ENCODE measurements at regions not wholly inside any gene's neighbourhood (a gene's known extent, or its start where the extent isn't known, plus 50 kb on each side); places are given as distances from the start of the nearest gene placed in this dataset.

DNA sequence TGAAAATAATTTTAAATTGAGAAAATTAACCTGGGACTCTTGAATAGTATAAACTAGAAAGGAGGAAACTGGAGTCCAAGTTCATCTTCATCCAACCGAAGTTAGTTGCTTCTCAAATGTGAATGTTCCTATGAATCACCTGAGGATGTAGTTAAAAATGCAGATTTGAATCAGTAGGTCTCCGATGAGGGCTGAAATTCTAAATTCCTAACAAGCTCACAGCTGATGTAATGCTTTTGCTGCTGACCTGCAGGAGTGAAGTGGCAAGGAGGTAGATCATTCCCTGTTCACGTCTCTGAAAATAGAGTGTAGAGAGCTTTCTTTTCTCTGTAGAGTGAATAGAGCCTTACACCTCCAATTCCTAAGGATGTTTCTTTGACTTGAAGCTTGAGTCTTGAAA is 685.5 kb downstream of the CPS1 start:
- DNase-seq, result no peak

DNA sequence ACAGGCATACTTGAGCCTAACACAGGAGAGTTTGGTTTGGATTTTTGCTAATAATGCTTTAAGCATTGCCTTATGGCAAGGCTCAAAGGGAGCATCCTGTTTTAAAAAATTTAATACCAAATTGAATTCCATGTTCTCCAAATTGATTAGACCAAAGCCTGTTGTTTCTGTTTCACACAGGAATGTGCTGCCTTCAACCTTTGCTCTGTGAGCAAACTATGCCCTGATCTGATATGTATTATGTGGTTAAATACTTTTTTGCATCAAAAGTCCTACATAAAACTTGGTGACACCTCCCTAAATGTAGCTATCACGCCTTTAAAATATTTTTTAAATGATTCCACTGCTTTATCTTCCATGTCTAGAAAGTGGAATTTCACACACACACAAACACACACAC is 691.4 kb downstream of the CPS1 start:
- DNase-seq, result no peak

DNA sequence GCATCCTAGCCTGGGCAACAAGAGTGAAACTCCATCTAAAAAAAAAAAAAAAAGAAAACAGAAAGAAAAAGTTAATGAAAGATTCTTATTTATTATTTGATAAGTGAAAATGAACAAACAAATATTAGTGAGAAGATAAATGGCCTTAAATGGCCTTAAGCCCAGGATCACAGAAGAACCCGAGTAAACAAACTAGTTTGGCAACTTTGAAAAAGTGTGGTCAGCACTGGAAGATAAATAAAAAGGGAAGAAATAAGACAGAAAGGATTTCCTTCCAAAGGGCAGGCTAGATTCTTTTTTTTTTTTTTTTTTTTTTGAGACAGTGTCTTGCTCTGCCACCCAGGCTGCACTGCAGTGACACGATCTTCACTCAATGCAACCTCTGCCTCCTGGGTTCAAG is 692.4 kb downstream of the CPS1 start:
- no peak for DNase-seq

DNA sequence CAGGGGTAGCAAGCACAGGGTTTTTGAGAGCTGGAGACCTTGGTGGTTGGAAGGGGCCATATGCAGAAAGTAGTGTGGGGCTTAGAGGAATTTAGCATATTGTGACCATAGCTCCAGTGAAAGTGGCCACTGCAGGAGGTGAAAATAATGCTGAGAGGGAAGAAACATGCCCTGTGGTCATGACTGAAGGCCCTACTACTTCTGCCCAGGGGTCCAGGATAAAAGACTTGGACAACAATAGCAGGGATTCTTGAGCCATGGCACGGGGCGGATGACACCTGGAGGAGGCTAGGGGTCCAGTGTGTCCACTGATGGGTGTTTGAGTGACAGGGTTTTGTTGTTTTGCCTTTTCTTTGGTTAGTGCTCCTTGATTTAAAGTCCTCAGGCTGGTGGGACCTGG is 694.6 kb downstream of the CPS1 start:
- DNase-seq, result no peak

DNA sequence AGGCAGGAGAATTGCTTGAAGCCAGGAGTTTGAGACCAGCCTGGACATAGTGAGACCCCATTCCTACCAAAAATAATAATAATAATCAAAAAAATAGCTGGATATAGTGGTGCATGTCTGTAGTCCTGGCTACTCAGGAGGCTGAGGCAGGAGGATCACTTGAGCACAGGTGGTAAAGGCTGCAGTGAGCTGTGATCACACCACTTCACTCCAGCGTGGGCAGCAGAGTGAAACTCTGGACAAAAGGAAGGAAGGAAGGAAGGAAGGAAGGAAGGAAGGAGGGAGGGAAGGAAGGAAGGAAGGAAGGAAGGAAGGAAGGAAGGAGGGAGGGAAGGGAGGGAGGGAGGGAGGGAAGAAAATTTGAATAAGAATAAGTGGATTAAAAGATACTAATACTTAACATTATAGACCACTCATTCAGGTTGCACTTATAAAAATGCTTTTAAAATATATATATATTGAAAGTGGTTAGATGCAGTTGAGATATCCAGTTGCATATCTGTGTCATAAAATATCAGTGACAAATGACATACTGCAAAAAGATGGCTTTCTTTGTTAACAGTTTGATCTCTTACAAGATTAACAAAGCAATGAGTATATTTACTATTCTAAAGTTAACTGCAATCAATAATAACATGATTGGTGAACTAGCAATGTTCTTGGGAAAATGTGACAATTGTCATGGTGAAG is 702.4 kb downstream of the CPS1 start:
- DNase-seq, result no peak

DNA sequence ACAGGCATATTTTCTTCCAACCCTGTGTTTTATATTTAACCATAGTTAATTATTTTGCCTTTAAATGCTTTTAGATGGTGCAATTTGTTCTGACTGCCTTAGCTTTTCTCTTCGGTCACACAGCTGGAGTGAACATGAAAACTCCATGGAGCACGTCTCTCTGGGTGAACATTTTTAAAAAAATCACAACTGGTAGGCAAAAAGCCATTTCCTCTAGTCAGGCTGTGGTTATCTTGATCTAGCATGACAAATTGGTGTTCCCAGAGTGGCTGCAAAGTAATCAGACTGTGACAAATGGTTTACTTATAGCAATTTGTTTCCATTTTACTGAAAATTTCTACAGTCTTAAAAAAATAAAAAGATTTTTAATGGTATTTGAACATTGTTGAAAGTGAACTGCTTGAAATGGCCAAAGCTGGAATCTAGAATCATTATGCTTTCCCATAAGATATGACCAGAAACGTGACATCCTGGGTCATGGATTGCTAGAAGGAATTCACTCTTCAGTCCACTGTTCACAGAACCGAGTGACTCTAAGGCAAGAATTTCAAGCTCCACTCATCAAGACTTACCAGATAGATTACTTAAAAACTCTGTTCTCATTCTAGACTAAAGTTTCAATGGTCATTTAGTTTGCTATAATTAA is 703.6 kb downstream of the CPS1 start:
- DNase-seq, result no peak

DNA sequence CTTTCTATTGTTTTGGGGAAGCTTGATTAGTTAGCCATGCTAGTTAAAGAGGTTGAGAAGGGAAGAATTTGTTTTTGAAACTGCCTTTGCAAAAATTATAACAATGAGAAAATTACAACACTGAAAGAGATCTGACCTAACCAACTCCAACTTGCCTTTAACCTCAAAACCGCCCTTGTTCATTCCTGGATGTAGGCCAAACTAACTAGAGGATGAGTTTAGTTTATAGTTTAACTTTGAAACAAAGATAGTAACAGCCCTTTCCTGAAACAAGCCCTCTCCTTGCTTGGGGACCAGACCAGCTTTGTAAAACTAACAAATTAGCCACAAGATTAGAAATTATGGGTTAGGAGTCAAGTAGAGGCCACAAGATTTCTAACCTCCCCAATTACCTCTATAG is 713.9 kb downstream of the CPS1 start:
- DNase-seq, result no peak

DNA sequence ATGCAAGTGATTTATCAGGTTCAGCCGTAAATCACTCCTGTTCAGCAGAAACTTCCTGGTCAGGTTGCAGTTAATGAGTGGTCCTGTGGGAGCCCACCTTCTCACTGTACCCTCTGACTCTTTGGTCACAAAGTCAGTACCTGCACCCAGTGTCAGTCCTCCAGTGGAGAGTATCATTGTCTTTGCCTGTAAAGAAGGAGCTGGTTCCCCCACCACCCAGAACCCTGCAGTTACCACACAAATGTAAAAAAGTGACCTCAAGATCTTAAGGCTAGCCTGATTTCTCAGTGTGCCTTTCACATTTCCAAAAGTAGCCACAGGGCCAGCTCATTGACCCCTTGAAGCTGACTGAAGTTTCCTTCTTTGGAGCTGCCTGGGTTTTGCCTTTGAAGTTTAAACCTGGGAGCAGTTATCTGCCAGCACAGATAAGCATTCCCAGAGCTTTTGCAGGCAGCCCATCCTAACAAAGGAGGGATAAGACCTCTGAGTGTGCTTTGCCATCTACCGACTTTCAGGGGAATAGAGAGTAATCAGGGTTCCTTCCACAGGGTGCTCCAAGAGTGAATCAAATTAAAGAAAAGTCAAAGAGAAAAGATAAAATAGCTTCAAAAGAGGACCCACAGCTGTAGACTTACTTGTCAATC is 725.2 kb downstream of the CPS1 start:
- DNase-seq, result no peak

DNA sequence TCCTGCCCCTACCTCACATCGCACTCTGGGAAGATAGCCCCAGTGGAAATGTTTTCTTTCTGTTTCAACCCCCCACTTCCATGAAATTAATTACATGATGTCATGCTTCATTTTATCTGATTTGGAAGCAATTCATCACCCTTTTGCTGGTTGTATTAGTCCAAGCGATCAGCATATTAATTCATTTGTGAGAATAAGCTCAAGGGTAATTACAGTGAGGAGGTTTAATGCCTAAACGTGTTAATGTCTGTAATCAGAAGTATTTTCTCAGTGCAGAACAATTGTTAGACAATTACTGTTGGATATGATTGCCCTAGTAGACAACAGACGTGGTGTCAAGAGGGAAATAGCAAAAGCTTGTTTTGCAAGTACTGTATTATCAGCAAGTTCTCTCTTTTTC is 746.3 kb downstream of the CPS1 start:
- DNase-seq, result no peak

DNA sequence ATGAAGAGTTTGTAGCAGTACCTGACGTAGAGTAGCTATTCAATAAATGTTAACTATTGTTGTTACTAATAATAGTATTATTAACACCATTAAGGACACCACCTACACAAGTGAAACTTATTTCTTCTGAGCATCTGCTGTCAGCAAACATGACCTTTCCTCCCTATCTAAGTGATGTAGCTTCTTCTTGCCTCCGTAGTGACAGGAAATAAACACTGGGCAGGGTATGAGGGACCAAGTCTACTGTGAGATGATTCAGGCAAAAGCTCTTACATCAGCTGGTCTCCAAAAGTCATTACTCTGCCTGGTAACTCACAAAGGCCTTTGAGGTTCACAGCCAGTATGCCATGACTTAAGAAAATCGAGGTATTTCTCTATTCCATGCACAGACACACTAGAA is 750.5 kb downstream of the CPS1 start:
- DNase-seq, result no peak

Measured in NK-92 treated with Interleukin-12 subunit alpha and Interleukin-12 subunit beta, amount 100 ng/mL, for 24 hours (cell line).